NB4 (cell line): ENCODE measurements at regions not wholly inside any gene's neighbourhood (a gene's known extent, or its start where the extent isn't known, plus 50 kb on each side); places are given as distances from the start of the nearest gene placed in this dataset.

Experiments used
- DNase-seq: peaks from one replicate; pipeline ENCODE4 v3.0.0; 2010; ENCODE audit warnings: low read depth
- H3K4me3 ChIP-seq: one replicate; pipeline ENCODE4 v1.5.1; 2011; ENCODE audit warnings: mild to moderate bottlenecking, low read depth, low read length, moderate library complexity
- MYC ChIP-seq: IDR thresholded peaks from 2 replicates; pipeline ENCODE4 v1.6.1; 2011; ENCODE audit warnings: low read depth, low read length
- POLR2A ChIP-seq: IDR thresholded peaks from 2 replicates; pipeline ENCODE4 v1.6.1; 2011; ENCODE audit warnings: mild to moderate bottlenecking; ENCODE audit not compliant: insufficient read length; ENCODE audit errors: extremely low read depth
- TF ChIP-seq, protein P1 (sequence below): IDR thresholded peaks from 2 replicates; pipeline ENCODE4 v1.6.1; 2011; ENCODE audit warnings: low read depth, low read length
- TF ChIP-seq, protein P2 (sequence below): IDR thresholded peaks from one replicate; pipeline ENCODE4 v1.5.1; 2012; ENCODE audit warnings: low read depth, low read length

GRCh38 chr10:118950190-118950680 is 79.3 kb upstream of the NANOS1 start:
- peak; percentile 75 for DNase-seq

GRCh38 chr10:118950997-118951637 is 78.4 kb upstream of the NANOS1 start:
- no peak overlapping the region for H3K4me3 ChIP-seq
- no peak for DNase-seq
- TF ChIP-seq MYC (no peak), POLR2A (no peak)
- TF ChIP-seq, protein P1, sequence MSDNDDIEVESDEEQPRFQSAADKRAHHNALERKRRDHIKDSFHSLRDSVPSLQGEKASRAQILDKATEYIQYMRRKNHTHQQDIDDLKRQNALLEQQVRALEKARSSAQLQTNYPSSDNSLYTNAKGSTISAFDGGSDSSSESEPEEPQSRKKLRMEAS = no peak

More at GRCh38 chr10:118950190-118950680, 79.3 kb upstream of the NANOS1 start:
- TF ChIP-seq, protein P1 = peak; percentile 49
- TF ChIP-seq, protein P2, sequence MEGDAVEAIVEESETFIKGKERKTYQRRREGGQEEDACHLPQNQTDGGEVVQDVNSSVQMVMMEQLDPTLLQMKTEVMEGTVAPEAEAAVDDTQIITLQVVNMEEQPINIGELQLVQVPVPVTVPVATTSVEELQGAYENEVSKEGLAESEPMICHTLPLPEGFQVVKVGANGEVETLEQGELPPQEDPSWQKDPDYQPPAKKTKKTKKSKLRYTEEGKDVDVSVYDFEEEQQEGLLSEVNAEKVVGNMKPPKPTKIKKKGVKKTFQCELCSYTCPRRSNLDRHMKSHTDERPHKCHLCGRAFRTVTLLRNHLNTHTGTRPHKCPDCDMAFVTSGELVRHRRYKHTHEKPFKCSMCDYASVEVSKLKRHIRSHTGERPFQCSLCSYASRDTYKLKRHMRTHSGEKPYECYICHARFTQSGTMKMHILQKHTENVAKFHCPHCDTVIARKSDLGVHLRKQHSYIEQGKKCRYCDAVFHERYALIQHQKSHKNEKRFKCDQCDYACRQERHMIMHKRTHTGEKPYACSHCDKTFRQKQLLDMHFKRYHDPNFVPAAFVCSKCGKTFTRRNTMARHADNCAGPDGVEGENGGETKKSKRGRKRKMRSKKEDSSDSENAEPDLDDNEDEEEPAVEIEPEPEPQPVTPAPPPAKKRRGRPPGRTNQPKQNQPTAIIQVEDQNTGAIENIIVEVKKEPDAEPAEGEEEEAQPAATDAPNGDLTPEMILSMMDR = no peak
- TF ChIP-seq MYC (peak; percentile 61; the same call in 1 of the 2 replicates), POLR2A (no peak)
- no peak overlapping the region for H3K4me3 ChIP-seq

DNA sequence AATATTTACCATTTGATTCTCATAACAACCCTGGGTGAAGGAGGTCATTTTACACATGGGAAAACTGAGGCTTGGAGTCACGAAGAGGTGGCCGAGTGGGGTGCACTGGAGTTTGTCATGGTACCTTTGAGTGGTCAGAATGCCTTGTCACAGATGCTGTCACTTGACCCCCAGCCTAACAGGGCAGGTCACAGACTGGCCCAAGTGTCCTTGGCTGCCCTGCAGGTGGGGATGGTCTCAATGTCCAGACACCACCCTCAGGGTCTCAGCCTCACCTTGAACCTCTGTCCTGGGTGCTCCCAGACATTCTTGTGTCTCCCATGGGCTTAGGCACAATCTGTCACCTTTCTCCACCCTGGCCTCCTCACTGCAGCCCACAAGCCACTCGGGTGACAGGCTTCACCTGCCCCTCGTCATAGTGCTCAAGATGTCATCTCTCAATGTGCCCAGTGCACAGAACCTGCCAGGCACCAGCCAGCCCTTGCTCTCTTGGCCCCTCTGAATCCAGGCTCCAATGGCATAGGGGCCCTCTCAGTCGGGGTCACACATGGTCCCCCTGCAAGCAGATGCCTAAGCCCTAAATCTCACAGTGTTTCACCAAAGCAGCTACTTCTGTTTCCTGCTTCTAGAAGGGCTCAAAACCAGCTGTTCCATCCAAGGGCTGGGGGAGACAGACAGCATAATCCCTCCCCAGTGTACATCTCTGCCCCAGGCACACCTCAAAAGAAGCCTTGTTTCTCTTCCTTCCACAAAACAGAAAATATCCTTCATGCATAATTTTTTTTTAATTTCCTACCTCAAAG is 76.8 kb upstream of the NANOS1 start:
- DNase-seq = no peak
- TF ChIP-seq MYC (no peak), POLR2A (no peak)
- TF ChIP-seq, protein P1 = no peak
- TF ChIP-seq, protein P2 = no peak
- H3K4me3 ChIP-seq = no peak overlapping the region

DNA sequence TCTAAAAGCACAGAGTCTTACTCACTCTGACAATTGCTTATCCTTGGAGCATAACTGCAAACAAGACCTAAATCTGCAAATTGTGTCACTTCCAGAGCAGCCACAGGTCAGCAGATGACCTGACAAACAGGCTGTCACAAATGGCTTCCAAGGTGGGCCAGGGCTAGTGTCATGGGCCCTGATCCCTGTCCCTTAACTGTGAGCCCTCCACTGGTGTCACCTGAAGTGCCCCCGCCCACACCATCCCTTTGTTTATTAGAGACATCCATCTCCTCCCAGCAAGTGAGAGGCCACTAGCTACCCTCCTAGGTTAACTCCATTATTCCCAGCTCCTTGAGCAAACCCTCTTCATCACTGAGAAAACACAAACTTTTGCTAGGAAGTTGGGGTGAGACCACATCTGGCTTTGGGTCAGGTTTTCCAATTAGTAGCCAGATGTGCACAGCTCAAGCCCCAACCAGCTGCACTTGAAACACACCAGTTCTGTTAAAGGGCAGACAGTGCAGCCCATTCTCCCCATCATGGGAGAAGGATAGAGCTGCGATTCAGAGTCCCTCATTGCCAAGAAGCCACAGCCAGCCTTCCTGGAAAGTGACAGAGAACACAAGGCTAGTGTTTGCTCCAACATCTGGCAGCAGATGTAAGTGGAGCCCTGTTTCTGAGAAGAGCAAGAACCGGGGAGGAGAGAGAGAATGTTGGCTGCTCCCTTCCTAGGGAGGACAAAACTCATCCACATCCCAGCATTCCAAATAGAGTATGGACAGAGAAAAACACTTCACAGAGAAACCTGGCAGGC is 75.7 kb upstream of the NANOS1 start:
- DNase-seq = no peak
- H3K4me3 ChIP-seq = no peak overlapping the region
- TF ChIP-seq POLR2A (no peak), MYC (no peak)
- TF ChIP-seq, protein P2 = no peak
- TF ChIP-seq, protein P1 = no peak

DNA sequence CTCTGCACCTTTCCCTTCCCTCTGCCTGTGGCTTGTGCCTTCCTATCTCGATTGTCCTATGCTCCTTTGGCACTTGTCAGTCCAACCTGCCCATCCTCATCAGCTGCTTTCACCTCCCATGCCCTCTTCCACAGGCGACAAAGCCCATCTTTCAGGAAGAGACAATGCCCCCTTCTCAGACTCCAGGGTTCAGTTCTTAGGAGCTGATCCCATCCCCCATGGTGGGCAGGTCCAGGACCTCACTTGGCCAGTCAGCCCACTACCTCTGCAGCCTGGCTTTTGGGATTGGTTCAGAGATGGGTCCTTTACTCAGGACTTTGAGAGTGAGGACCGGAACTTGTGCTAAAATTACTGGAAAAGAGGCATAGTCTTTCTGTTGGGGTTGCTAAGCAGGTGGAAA is 74.0 kb upstream of the NANOS1 start:
- H3K4me3 ChIP-seq = no peak overlapping the region
- TF ChIP-seq MYC (no peak), POLR2A (no peak)
- TF ChIP-seq, protein P2 = no peak
- TF ChIP-seq, protein P1 = no peak
- DNase-seq = no peak
